PFSK-1 (cell line): ENCODE measurements at regions not wholly inside any gene's neighbourhood (a gene's known extent, or its start where the extent isn't known, plus 50 kb on each side); places are given as distances from the start of the nearest gene placed in this dataset.

ENCODE experiments used
- FOXP2 ChIP-seq: optimal IDR thresholded peaks from 2 replicates; pipeline ENCODE3; 2011; ENCODE audit warnings: borderline replicate concordance, control low read depth, inconsistent platforms; ENCODE audit not compliant: insufficient read depth; ENCODE audit errors: extremely low read length, extremely low read depth
- POLR2AphosphoS5 ChIP-seq: IDR thresholded peaks from 2 replicates; pipeline ENCODE4 v1.6.1; 2012; ENCODE audit warnings: low read depth, mild to moderate bottlenecking, control low read depth, low read length, moderate library complexity
- SIN3A ChIP-seq: IDR thresholded peaks from 2 replicates; pipeline ENCODE4 v1.6.1; 2012; ENCODE audit warnings: mild to moderate bottlenecking, low read length, moderate library complexity, borderline replicate concordance; ENCODE audit not compliant: insufficient read depth
- TAF1 ChIP-seq: IDR thresholded peaks from 2 replicates; pipeline ENCODE4 v1.6.1; 2012; ENCODE audit warnings: low read length, control low read depth, borderline replicate concordance; ENCODE audit not compliant: insufficient read depth

DNA sequence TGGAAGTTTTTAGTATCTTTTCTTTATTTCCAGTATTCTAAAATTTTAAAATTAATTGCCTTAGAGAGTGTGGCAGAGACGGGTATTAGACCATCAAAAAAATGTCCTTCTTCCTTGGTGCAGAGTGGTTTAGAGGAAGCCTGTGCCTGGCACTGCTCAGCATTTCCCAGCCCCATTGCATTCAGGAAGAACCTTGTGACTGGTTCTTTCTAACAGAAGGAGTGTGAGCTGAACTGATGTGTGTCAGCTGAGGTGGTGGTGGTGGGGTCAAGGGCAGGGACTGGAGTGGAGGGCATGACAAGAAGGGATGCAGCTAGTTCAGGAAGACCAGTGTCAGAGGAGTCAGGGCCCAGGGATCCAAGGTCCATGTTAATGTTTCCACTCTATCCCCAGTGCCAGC, 58.7 kb upstream of the FDX1 start:
- TF ChIP-seq TAF1 (no peak), SIN3A (no peak), POLR2AphosphoS5 (no peak), FOXP2 (no peak)
